Neural cell (in vitro differentiated cells): ENCODE measurements at regions not wholly inside any gene's neighbourhood (a gene's known extent, or its start where the extent isn't known, plus 50 kb on each side); places are given as distances from the start of the nearest gene placed in this dataset.

Experiments used
- EP300 ChIP-seq: fragments of 450-650 bp; conservative IDR thresholded peaks from 2 replicates; pipeline ENCODE4 v1.6.1; 2014; ENCODE audit warnings: antibody characterized with exemption, mild to moderate bottlenecking, moderate library complexity; ENCODE audit not compliant: poor library complexity, severe bottlenecking
- EZH2 ChIP-seq: fragments of 200-600, 300-800 bp; shearing (Covaris generic), sonication (generic); IDR thresholded peaks from 2 replicates; pipeline ENCODE4 v1.6.1; 2014; ENCODE audit warnings: antibody characterized with exemption, low read length, borderline replicate concordance, mild to moderate bottlenecking; ENCODE audit not compliant: insufficient read depth, poor library complexity, severe bottlenecking
- MXI1 ChIP-seq: fragments of 450-650 bp; conservative IDR thresholded peaks from 2 replicates; pipeline ENCODE4 v1.6.1; 2014; ENCODE audit warnings: antibody characterized with exemption, mild to moderate bottlenecking; ENCODE audit not compliant: poor library complexity, severe bottlenecking
- POLR2AphosphoS5 ChIP-seq: IDR thresholded peaks from 2 replicates; pipeline ENCODE4 v1.6.1; 2012
- RAD21 ChIP-seq: fragments of 450-650 bp; conservative IDR thresholded peaks from 2 replicates; pipeline ENCODE4 v1.6.1; 2014; ENCODE audit warnings: antibody characterized with exemption, mild to moderate bottlenecking, moderate library complexity
- TAF1 ChIP-seq: IDR thresholded peaks from 2 replicates; pipeline ENCODE4 v1.6.1; 2012; ENCODE audit warnings: low read depth
- TF ChIP-seq, protein P1 (sequence below): fragments of 450-650 bp; IDR thresholded peaks from 2 replicates; pipeline ENCODE4 v1.5.1; 2014; ENCODE audit warnings: antibody characterized with exemption, mild to moderate bottlenecking, moderate library complexity; ENCODE audit not compliant: poor library complexity, severe bottlenecking
- TF ChIP-seq, protein P2 (sequence below): IDR thresholded peaks from 2 replicates; pipeline ENCODE4 v1.6.1; 2012; ENCODE audit warnings: borderline replicate concordance

DNA sequence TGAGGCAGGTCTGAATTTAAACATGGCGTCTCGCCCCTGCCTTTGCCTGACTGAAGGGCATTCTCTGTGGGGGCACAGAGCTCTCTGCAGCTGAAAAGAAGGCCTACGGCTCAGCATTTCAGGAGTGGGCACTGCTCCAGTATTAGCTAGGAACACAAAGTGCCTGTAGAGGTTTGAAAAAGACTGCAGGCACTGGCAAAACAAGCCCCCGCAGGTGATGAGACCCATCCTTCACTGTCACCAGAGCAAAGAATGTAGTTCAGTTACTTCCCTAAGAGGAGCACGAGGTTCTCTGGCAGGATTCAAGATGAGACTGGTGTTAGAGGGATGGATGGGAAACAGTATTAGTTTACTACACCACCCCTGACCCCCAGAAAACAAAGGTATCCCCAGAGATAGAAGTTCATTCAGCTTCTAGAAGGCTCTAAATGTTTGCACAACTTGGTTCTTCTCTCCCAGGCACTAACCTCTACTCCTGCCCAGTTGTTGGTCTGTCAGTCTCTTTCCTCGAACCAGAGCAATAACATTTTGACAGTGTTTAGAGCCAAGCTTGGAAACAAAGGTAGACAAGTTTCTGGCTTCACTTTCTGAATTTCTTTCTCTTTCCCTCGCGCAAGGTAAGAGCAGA, 101.9 kb upstream of the KCNE2 start:
- TF ChIP-seq EZH2 (no peak), POLR2AphosphoS5 (no peak), TAF1 (no peak), MXI1 (no peak), RAD21 (no peak), EP300 (no peak)
- TF ChIP-seq, protein P1, sequence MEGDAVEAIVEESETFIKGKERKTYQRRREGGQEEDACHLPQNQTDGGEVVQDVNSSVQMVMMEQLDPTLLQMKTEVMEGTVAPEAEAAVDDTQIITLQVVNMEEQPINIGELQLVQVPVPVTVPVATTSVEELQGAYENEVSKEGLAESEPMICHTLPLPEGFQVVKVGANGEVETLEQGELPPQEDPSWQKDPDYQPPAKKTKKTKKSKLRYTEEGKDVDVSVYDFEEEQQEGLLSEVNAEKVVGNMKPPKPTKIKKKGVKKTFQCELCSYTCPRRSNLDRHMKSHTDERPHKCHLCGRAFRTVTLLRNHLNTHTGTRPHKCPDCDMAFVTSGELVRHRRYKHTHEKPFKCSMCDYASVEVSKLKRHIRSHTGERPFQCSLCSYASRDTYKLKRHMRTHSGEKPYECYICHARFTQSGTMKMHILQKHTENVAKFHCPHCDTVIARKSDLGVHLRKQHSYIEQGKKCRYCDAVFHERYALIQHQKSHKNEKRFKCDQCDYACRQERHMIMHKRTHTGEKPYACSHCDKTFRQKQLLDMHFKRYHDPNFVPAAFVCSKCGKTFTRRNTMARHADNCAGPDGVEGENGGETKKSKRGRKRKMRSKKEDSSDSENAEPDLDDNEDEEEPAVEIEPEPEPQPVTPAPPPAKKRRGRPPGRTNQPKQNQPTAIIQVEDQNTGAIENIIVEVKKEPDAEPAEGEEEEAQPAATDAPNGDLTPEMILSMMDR = no peak
- TF ChIP-seq, protein P2, sequence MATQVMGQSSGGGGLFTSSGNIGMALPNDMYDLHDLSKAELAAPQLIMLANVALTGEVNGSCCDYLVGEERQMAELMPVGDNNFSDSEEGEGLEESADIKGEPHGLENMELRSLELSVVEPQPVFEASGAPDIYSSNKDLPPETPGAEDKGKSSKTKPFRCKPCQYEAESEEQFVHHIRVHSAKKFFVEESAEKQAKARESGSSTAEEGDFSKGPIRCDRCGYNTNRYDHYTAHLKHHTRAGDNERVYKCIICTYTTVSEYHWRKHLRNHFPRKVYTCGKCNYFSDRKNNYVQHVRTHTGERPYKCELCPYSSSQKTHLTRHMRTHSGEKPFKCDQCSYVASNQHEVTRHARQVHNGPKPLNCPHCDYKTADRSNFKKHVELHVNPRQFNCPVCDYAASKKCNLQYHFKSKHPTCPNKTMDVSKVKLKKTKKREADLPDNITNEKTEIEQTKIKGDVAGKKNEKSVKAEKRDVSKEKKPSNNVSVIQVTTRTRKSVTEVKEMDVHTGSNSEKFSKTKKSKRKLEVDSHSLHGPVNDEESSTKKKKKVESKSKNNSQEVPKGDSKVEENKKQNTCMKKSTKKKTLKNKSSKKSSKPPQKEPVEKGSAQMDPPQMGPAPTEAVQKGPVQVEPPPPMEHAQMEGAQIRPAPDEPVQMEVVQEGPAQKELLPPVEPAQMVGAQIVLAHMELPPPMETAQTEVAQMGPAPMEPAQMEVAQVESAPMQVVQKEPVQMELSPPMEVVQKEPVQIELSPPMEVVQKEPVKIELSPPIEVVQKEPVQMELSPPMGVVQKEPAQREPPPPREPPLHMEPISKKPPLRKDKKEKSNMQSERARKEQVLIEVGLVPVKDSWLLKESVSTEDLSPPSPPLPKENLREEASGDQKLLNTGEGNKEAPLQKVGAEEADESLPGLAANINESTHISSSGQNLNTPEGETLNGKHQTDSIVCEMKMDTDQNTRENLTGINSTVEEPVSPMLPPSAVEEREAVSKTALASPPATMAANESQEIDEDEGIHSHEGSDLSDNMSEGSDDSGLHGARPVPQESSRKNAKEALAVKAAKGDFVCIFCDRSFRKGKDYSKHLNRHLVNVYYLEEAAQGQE = no peak
